ENCODE measurements at regions not wholly inside any gene's neighbourhood (a gene's known extent, or its start where the extent isn't known, plus 50 kb on each side); places are given as distances from the start of the nearest gene placed in this dataset.
"Not testable (repeated sequence)": the region's sequence is repeated elsewhere in the genome, so short reads cannot be mapped to it uniquely, and the experiment has no call there.

- DNase-seq (ENCODE audit: low read depth in 3 of 3) = no peak
Observed at GRCh38 chr13:105863300-105863920, 672.1 kb downstream of the EFNB2 start.

- DNase-seq (ENCODE audit: low read depth in 3 of 3) = no peak
Observed at GRCh38 chr13:105848494-105848893, 687.0 kb downstream of the EFNB2 start.

GRCh38 chr13:105847527-105848291 lies 687.8 kb downstream of the EFNB2 start:
- DNase-seq (ENCODE audit: low read depth in 3 of 3) = no peak

- DNase-seq (ENCODE audit: low read depth in 3 of 3) = no peak
Observed at GRCh38 chr13:105846923-105847322, 688.5 kb downstream of the EFNB2 start.

GRCh38 chr13:105841286-105841685 lies 694.2 kb downstream of the EFNB2 start:
- DNase-seq (ENCODE audit: low read depth in 3 of 3) = no peak

GRCh38 chr13:105838231-105838630 lies 697.2 kb downstream of the EFNB2 start:
- DNase-seq (ENCODE audit: low read depth in 3 of 3) = no peak

DNA sequence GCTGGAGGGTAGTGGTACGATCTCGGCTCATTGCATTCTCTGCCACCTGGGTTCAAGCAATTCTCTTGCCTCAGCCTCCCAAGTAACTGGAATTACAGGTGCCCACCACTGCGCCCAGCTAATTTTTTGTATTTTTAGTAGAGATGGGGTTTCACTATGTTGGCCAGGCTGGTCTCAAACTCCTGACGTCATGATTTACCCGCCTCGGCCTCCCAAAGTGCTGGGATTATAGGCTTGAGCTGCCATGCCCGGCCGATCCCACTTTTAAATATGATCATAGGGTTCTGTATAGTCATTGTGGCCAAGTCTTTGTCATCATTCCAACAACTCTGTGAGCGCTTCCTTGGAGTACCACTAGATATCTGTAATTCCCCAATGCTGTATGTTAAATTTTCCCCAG lies 698.2 kb downstream of the EFNB2 start:
- DNase-seq (ENCODE audit: low read depth in 3 of 3) = not testable (repeated sequence)

- DNase-seq (ENCODE audit: low read depth in 3 of 3) = no peak
Observed at GRCh38 chr13:105830821-105831220, 704.6 kb downstream of the EFNB2 start.

DNA sequence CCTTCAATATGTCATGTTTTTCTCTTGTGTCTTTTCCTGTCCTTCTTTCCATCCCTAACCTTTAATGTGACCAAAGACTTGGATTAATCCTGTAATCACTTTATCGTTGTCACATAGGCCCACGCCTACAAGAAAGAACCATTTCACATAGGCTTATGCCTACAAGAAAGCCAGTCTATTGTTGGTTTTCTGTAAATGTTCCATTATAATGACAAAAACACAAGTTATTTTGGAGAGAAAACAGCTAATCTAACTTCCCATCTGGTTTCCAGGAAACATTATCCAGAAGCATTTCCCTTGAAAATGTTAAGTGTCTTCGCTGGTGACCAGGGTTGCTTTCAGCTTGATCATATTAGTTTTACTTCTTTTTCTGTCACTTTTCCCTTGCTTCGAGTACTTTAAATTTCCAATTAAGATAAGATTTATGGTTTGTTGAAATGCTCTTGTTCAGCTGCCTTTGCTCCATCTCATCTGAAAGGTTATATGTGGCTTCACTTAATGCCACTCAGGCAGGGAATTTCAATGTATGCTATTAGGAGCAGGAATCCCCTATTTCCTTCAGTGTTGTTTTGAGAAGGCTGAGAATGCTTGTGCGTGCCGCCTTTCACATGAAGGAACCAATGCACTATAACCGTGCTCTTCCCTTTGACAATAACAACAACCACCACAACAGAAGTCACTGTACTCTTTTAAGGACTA lies 708.2 kb downstream of the EFNB2 start:
- no peak for DNase-seq (ENCODE audit: low read depth in 3 of 3)

DNA sequence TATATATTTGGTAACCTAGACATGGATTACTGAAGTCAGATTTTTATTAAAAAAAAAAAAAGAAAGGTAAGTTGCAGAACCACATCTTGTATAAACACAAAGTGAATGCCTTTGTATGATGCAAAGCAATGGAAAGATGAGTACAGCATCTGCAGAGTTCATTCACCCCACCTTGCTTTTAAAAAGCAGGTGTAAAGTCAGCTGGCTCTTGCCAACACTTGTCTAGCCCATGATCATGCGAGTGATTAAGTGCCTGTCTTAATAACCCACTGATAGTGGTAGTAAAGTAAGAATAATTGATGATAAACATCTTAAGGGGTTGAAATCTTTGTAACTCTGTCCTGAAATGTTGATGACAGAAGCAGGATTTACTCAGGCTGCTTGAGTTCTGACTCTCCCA lies 710.4 kb downstream of the EFNB2 start:
- DNase-seq (ENCODE audit: low read depth in 3 of 3) = no peak

- DNase-seq (ENCODE audit: low read depth in 3 of 3) = no peak
Observed at GRCh38 chr13:105821337-105821736, 714.1 kb downstream of the EFNB2 start.

- DNase-seq (ENCODE audit: low read depth in 3 of 3) = no peak
Observed at GRCh38 chr13:105820415-105820814, 715.0 kb downstream of the EFNB2 start.

DNA sequence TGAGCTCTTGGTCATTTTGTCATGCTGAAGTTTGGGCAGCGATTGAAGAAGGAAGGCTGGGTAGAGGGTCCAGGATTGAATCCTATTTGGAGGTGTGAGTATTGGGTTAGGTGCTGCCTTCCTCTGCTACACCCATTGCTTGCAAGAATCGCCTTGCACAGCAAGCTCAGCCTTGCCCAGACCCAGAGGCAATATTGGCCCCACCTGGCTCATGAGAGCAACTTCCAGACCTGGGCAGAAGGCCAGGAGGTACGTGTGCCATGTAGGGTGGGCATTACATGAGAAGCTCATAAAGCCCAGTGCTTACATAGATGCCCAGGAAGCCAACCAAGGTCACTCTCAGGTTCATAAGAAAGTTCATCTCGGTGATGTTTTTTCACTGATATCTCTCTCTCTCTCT lies 718.0 kb downstream of the EFNB2 start:
- DNase-seq (ENCODE audit: low read depth in 3 of 3) = no peak

DNA sequence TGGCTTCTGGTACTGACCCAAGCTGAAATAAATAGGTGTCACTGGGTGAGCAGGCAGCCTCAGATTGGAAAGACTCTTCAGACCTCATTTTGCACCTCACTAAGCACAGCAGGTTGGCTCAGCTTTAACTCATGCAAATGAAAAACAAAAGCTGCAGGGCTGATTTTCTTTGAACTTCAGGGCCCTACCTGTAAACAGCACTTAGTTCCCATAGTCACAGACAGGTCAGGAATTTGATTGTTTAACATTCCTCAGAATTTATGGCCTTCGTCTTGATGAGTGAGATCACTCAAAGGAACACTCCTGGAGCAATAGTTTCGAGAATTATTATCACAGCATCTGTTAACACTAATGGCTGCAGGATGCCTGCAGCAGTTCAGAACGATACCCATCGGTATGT lies 718.5 kb downstream of the EFNB2 start:
- DNase-seq (ENCODE audit: low read depth in 3 of 3) = no peak

DNA sequence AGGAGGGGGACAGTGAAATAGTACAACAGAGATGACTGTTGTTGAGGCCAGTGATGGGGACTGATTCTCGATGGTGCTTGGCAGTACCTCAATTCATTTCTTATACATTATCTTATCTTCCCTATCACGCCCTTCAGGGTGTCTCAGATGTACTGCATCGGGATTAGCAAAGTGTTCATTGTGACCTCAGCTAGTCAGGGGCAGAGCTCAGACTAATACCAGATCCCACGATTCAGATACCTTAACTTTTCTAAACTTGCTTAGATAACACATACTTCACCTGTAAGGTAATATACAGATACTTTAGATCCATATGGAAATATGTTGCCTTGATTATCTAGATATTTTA lies 720.6 kb downstream of the EFNB2 start:
- DNase-seq (ENCODE audit: low read depth in 3 of 3) = no peak

GRCh38 chr13:105814219-105814901 lies 721.1 kb downstream of the EFNB2 start:
- no peak for DNase-seq (ENCODE audit: low read depth in 3 of 3)

GRCh38 chr13:105806628-105806920 lies 728.9 kb downstream of the EFNB2 start:
- DNase-seq (ENCODE audit: low read depth in 3 of 3) = no peak

DNA sequence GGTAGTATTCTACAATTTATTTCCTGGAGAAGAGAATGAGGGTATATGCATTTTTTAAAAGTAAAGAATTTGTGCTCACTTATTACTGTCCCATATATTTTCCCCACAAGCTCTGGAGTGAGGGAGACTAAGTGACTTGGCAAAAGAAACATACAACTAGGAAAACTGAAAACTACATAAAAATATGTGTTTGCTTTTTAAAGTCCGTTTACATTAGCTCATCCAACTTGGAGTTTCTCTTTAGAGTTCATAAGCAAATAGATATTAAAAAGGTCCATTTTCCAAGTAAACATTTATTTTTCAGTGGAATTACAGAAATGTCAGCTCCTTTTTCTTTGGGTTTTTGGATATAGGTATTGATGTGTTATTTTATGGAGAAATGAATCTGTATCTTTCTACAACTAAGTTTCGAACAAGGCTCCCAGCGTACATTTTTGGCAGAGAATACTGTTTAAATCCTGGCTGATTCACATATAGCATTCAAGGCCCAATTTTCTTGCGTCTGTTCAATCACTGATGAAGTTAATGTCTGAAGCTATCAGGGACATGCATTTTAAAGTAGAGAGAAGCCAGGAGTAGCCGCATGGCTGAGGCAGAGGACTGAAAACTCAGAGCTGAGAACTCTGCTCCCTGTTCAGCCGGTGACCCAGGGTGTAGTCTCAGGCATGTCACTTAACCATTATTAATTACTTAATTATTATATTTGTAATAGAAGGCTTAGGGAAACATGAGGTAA lies 729.4 kb downstream of the EFNB2 start:
- DNase-seq (ENCODE audit: low read depth in 3 of 3) = no peak

GRCh38 chr13:105804561-105805190 lies 730.8 kb downstream of the EFNB2 start:
- DNase-seq (ENCODE audit: low read depth in 3 of 3) = no peak

- no peak for DNase-seq (ENCODE audit: low read depth in 3 of 3)
Observed at GRCh38 chr13:105799155-105799554, 736.3 kb downstream of the EFNB2 start.

- no peak for DNase-seq (ENCODE audit: low read depth in 3 of 3)
Observed at GRCh38 chr13:105798541-105798940, 736.9 kb downstream of the EFNB2 start.

DNA sequence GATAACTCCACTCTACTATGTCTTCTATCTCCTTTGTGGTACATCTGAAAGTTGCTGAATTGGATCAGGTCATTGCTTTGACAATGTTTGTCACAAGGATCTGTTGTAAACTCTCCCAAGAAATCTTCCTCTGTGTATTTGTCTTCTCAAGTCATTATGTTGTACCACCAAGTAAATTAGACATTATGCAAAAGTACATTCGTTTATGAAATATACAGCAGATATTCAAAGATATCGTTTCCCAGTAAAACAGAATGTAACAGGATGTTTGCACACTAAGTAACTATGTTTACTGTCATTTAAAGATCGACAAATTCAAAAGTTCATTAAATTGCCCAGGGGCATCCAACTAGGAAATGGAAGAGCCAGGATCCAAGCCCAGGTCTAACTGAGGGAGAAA lies 739.4 kb downstream of the EFNB2 start:
- DNase-seq (ENCODE audit: low read depth in 3 of 3) = no peak

Data from stimulated activated CD4-positive, alpha-beta T cell treated with anti-CD3 and anti-CD28 coated beads, TNF-alpha, amount 100 ng/mL, for 48 hours (primary cell).